NCI-H146 (cell line): ENCODE measurements at regions not wholly inside any gene's neighbourhood (a gene's known extent, or its start where the extent isn't known, plus 50 kb on each side); places are given as distances from the start of the nearest gene placed in this dataset.

Experiments used
- DNase-seq: peaks from one replicate; lab custom pipeline; 2025; lab: John Stamatoyannopoulos, UW

DNA sequence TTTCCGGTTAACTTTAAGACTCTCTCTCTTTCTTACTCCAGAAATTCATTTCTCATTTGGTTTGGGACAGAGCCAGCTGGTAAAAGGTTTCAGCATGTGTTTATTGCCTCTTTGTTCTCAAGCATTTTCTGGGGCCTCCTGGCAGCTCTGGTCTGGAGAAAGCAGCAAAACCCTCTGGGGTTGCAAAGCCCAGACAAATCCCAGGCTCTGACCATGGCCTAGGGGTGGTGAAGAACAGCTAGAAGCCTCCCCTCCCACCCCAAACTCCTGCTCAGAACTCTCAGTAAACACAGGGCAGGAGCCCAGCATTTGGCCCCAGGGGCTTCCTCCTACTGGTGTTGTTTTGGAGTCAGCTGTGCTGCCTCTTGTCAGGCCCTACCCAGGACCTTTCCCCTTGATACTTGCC, 124.2 kb upstream of the SERP2 start:
- no peak for DNase-seq

DNA sequence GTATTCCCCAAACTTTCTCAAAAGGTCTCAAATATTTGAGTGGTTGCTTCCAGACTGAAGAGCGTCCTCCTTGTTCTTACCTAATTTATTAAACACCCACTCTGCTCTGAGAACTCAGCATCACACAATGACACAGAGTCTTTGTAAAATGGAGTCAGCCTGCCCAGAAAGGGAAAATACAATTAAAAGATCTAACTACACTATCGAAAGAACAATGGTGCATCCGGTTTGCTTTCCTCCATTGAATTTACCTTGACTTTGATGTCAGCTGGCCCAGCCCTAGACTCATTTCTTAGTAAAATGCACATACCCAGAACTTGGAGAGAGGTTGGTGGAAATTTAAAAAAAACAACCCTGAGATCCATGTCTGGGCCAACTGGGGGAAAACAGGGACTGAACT, 120.7 kb upstream of the SERP2 start:
- DNase-seq: no peak

DNA sequence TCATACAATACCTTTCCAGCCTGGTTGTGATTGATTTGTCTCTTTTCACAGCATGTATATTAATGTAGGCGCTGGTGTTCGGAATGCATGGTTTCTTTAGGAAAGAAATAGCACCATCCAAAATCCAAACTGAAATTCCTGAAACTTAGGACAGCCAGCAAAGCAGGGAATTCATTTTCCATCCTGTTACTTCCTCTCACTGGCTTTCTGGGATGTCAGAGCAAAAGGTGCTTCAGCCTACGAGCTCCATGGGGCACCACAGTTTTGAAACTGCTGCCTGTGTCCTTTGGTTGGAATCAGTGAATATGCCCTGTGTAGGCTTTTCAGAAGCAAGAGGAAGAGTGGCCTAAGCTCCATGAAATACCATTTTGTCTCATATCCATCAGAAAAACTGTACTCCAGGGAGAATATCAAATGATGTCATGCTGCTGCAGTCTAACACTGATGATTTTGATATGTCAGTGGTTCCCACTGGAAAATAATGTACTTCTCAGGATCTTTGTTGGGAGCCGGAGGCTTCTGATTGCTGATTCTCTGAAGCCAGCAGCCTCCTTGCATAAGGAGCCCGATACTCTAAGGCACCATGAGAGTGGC, 117.8 kb upstream of the SERP2 start:
- DNase-seq: no peak

DNA sequence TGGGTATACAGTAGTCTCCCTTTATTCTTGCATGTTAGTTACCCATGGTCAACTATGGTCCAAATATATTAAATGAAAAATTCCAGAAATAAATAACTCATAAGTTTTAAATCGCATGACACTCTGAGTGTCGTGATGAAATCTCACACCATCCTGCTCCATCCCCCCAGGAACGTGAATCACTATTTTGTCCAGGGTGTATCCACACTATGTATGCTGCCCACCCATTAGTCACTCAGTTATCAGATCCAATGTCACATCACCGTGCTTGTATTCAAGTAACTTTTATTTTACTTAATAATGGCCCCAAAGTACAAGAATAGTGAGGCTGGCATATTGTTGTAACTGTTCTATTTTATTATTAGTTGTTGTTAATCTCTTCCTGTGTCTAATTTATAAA, 115.8 kb upstream of the SERP2 start:
- no peak for DNase-seq

DNA sequence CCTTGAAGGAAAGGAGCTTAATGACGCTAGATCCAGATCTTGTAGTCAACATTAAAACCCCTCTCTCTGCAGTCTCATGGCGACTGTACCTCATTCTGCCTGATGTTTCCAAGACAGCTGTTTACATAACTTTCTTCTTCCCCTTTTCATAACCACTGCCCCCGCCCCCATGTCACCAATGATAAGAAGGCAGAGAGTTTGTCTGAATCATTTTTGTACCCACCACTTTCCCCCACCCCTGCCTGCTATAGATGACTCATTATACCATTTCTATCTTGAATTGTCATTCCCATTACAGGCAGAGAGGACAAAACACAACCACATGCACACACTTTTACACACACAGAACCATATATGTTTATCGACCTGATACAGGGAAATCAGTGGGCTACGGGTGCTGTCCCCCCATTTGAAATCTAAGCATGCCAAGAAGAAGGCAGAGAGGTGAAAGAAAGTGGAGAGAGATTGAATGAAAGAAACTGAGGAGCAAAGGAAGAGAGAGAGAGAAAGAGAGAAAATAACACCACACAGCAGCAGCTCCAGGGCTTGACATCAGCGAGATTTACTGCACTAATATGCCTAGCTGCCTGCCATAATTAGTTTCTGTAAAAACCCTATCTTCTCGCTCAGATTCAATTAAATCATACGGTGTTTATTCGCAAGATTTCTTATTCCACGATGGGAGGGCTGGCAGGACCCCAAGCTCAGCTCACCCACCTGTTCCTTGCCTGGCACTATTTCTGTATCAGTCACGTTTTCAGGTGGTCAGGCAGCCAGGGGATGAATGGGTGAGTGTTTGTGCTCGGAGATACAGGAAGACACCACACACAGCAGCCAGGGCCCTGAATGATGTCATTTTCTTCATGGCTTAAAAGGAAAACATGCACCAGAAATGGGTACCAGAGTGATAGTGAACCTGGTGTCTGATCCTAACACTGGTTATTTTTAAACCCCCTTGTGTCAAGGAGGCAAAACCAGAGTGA, 114.3 kb upstream of the SERP2 start:
- DNase-seq: no peak

DNA sequence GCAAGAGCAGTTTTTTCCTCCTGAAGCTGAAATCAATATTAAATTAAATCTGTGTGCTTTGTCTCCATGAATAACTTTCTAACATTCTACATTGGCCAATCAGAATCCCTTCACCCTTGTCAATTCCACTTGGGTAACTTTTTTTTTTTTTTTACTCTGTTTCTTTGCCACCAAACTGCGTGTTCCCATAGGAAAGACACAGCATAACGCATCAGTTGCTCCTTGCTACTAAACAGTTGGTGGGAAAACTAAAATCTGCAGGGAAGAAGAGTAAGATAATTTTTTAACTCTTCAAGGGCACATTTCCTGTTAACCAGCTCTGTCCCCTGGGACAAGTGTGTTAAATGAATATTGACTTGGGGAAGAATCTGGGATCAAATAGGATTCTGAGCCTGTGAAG, 113.3 kb upstream of the SERP2 start:
- DNase-seq: no peak

DNA sequence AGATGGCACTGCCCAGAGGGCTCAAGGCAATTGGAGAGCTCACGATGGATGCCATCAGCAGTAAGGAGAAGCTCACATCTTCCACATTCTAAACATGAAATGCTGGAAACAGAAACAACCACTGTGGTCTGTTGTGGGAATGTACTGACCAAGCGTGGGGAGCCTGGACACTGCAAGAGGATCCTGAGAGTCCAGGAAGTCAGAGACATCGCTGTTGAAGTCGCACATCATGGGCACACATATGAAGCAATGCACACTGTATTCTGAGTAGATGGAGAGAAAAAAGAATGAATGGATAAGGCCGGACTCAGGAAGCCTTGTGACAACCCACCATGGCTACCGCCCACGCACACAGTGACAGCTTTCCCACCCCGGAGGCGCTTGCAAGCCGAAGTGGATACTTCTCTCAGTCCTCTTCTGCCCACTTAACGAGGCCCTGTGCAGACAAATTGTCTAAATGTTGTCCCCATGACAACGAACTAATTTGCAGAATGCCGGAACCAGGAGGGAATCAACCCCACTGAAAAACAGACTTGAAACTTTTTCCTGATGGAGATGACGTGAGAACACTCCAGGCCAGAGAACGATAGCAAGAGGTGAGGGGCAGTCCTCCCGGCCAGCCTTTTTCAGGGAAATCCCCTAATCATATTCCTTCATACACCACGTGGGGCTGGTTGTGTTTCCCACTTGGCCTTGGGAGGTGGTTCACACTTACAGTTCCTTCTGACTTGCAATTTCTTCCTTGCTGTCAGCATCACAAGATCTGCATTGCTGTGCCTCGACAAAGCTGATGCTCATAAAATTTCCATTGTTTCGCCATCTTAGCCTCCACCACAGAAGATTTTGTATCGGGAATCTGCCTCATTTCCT, 109.6 kb upstream of the SERP2 start:
- no peak for DNase-seq

DNA sequence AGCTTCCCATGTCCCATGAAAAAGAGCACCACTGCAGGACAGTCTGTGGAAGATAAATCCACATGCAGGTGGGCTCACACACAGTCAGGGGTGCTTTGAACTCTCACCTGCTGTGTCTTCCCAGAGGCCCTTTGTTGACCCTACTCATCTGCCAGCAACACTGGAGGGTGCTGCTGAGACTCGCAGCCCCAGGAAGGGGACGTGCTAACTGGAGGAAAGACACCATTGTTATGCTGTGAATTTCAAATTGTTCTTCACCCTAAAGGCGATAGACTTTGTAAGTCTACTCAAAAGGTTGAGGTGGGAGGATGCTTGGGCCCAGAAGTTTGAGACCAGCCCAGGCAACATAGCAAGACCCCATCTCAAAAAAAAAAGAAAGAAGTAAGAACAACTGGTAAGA, 107.3 kb upstream of the SERP2 start:
- no peak for DNase-seq

DNA sequence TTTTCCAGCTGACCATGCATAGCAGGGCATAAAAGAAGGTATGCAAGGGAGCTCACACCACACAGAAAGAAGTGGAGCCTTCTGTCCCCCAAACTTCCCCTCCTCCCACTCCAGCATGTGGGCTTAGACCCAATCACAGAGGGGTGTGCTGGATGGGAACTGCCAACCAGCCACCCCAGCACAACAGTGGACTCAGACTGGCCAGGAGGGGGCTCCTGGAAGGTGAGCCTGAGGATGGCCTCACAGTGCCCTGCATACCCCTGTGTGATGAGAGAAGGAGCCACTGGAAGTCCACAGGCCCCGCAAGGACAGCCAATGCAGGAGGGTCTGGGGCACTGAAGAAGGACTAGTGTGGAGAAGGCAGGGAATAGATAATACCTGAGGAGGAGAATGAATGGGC, 106.9 kb upstream of the SERP2 start:
- no peak for DNase-seq

DNA sequence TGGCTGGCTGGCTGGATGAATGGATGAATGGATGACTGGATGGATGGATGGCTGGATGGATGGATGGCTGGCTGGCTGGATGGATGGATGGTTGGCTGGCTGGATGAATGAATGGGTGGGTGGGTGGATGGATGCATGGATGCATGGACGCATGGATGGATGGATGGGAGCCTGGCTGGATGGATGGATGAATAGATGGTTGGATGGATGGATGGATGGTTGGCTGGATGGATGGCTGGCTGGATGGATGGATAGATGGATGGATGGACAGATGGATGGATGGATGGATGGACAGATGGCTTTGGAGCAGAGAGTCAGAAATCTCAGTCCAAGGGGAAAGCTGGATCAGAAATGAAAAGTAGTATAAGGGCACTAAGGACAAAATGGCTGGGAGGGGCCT, 106.4 kb upstream of the SERP2 start:
- DNase-seq: no peak

DNA sequence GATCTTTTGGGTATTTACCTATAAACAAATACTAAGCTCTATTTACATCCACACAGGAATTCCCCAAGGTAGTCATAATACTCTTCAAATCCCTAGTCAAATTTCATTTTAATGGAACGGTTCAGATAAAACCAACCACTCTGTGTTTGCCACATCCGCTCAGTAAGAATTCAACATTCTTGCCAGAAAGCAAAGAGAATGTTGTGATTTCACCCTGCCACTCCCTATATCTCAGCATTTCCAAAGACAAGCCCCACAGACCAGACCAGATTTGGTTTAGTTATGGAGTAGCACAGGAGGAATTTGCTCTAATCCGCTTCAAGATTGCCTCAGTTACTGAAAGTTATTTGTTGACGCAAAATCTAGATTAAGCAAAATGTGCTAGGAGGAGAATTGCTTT, 105.6 kb upstream of the SERP2 start:
- DNase-seq: no peak

DNA sequence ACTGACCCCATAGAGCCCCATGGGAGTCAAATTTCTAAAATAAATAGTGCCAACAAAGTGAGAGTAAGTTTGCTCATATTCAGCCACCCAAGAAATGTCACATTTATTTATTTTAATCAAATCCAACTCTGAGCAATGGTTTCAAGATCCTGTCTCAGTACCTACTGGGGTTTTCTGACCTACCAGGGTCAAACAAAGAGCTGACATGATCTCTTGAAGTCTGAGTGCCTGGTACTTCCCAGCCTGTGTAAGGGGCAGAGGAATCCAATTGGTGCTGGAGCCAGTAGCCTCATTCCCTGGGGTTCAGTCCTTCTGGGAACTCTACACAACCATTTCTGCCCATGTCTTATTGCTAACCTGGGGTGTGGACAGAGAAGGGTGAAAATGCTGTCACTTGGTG, 104.6 kb upstream of the SERP2 start:
- no peak for DNase-seq

DNA sequence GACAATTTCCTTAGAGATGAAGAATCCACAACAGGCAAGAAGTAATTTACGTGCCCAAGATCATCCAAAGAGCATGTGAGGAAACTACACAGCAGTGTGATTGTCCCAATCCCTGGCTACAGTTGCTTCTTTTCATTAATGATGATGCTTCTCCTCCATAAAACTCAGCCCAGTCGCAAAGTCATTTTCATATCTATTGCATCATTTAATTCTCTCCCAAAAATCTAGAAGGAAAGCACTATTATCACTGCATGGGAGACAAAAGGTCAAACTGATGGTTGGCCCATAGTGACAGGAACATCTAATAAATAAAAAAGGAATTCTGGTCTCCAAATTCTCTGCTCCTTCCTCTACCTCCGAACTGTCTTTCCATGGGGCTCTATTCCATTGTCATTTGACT, 103.5 kb upstream of the SERP2 start:
- DNase-seq: no peak

DNA sequence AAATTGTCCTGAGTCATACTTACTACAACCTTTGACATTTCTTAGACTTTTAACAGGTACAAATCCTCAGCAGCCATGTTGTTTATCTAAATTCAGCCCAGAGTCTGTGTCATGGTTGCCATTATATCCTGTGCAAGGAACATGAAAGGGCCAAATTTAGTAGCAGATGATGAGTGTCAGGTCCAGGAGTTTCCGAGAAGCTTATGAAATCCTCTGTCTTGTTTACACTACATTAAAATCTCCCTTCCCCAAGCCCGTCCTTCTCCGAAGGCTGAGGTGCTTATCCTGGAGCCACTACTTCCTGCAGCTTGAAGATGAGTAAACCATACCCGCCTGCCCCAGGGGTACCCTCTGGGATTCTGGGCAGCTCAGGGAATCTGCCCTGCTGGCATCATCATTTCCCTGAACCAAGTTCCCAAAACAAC, 102.6 kb upstream of the SERP2 start:
- DNase-seq: no peak

DNA sequence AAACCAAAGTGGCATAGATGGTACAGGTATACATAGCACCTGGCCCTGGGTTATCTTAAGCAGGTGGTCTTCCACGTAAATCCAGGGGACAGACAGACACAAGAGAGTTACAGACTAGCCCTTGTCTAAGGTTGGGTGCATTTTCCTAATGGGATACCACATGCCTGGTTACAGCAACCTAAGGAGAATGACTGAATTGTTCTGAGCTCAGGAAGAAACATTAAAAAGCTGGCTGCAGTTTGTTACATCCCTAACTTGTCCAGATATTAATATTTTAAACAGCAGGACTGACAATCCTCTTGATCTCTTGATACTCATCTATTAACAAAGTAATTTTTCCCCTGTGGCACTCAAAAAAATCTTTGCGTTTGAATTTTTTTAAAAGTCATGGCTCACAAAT, 102.2 kb upstream of the SERP2 start:
- DNase-seq: no peak

DNA sequence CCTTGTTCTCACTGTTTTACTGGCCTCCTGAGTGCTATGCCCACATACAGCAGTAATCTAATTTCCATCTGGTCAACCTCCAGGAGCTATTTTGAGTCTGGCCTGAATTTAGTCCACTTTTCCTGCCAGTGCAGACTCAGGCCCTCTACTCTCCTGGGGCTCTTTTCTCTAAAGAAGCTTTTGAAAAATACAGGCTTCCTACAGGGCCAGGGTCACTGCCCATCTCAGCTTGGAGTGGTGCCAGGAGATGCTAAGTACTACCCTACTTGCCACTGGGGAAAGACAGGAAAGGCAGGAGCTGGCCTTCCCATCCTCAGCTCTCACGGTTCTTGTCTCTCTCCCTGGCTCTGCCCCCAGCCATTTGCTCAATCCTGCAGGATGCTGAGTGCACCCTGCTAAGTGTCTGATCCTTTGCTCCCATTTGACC, 101.7 kb upstream of the SERP2 start:
- peak; percentile 53 for DNase-seq

DNA sequence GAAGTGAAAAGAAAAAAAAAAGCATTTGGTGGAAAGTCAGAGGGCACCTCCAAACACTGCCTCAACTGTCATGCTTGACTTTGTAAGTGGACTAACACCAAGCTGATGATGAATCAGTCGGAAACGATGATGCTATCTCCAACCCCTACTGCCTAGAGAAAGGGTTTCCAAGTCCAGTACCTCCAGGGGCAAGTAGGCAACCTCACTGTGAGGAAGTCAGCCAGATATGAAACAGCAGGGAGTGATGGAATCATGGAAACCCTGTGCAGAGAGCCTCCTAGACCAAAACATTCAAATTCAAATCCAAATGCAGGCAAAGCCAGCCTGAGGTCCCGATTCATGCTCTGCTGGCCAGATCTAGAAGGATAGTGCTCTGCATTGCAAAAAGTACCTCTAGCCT, 100.9 kb upstream of the SERP2 start:
- no peak for DNase-seq

DNA sequence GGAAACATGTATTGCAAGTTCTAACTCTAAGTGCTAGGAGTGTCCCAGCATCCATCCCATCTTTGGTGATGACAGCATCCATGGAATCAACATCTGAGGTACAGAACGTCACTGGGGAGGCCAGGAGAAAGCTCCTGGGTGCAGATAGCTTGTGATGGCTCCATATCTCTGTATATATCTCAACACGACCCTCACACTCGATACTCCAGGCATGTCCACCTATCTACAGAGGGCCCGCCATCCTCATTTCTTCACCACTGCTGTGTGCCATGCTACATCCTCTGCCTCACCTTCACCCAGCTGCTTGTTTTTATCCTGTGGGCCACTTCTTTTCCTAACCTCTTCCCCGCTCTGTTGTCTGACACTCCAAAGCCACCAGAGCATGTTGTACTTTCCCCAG, 100.4 kb upstream of the SERP2 start:
- no peak for DNase-seq

DNA sequence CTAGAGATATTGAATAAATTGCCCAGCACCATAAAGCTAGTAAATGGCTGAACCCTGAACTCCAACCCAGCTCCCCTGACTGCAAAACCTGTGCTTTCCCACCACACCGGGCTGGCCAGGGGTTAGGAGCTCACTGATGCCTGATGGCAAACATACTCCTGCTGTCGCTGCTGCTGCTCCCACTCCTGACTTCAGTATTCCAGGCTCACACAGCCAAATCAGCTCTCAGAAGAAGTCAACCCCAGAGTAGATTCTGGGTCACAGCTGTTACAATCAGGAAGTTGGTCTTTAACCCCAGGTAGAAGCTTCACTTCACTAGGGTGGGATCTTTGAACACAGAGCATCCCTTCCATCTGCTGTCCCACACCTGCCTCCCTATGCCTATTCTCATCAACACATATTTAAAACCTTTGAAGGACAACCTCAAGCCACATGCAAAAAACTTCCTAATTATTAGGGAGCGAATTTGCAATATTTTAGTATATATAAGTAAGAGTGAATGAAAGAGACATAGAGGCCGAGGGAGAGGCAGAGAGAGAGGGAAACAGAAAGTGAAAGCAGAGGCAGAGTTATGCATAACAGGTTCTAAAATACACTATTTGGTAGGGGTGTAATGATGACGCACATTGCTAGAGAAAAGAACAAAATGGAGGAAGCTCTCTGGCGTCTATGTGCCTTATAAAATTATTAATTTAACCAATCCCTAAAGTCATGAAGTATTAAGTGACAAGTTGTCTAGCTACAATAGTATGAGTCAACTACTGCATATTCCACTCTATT, 99.4 kb upstream of the SERP2 start:
- DNase-seq: no peak

DNA sequence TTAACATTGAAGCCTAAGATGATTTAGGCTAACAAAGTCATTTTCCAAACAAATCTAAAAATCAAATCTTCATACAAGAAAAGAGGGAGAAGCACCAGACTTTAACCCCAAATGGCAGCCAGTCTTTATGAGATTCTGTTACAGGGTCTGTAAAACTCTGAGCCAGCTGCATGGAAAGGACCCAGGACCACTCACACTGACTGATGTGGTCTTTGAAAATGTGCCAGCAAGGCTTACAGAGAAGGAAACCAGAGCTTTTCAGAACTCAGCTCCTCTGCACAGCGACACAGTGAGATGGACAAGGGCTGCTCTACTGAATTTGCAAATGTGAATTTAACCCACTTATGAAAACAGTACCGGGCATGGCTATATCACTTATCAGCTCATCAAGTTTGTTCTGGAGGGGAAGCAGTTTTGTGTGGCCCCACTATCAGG, 98.8 kb upstream of the SERP2 start:
- DNase-seq: no peak

DNA sequence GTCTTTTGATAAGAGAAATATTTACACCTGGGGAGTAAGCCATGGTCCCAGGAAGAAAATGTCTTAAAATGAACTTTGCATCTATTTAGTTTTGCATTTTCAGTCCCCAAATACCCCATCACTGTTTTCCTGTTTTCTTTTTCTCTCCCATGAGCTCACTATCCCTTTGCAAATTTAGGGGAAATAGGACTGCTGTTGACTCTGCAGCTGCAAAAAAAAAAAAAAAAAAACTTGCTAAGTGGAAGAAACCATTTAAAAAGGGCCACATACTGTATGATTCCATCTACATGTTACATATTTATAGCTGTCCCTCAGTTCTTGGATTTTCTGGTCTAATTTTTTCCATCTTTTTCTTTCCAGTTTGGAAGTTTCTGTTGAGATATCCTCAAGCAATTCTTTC, 98.2 kb upstream of the SERP2 start:
- DNase-seq: no peak

DNA sequence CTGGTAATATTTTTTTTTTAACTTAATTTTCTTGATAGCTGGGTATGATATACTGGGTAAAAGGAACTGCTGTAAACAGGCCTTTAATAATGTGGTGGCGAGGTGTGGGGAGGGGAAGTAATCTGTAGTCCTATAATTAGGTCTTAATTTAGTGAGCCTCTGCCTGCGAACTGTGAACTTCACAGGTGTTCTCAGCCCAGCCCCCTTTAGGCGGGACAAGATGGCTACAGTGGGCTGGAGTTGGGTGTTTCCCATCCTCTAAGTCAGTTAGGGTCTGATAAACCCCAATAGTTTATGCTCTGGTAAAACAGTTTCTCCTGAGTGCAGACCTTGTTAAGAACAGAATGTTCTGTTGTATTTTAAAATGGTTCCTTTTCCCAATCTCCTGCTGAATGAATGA, 97.6 kb upstream of the SERP2 start:
- peak; percentile 10 for DNase-seq
